Lower lobe of right lung (tissue), 2 donors: ENCODE measurements at regions not wholly inside any gene's neighbourhood (a gene's known extent, or its start where the extent isn't known, plus 50 kb on each side); places are given as distances from the start of the nearest gene placed in this dataset.

ENCODE experiments used
- ATAC-seq, 2 donors: fragments of 200-7000 bp; cut with Tn5 transposase; one replicate each; pipeline ENCODE4 v1.9.1; 2020 to 2022; ENCODE audit warnings: mild to moderate bottlenecking in 2 of 2, moderate library complexity in 2 of 2
- DNase-seq: peaks from one replicate; pipeline ENCODE4 v3.0.0-alpha.2; 2020
- H3K27ac ChIP-seq: fragments of 200-600 bp; one replicate; pipeline ENCODE4 v1.8.0; 2022
- H3K27me3 ChIP-seq: fragments of 200-600 bp; one replicate; pipeline ENCODE4 v1.8.0; 2022; ENCODE audit warnings: low read depth
- H3K36me3 ChIP-seq: fragments of 200-600 bp; one replicate; pipeline ENCODE4 v1.8.0; 2022; ENCODE audit warnings: mild to moderate bottlenecking
- H3K4me1 ChIP-seq: fragments of 200-600 bp; one replicate; pipeline ENCODE4 v1.8.0; 2022
- H3K4me3 ChIP-seq: fragments of 200-600 bp; one replicate; pipeline ENCODE4 v1.8.0; 2022; ENCODE audit warnings: mild to moderate bottlenecking
- H3K9me3 ChIP-seq: fragments of 200-600 bp; one replicate; pipeline ENCODE4 v1.8.0; 2022
- intact Hi-C: fragments of 100-400 bp; cut with DNase I; formaldehyde crosslinking; loops from one replicate; pipeline ENCODE4 v1.11.0; 2022
- TF ChIP-seq, protein P1 (sequence below): fragments of 200-600 bp; IDR thresholded peaks from one replicate; pipeline ENCODE4 v1.8.0; 2022; ENCODE audit warnings: antibody characterized with exemption, mild to moderate bottlenecking
- donor health status: DM: no; HTN: yes; CAD: no; lungs with severe emphysema.

DNA sequence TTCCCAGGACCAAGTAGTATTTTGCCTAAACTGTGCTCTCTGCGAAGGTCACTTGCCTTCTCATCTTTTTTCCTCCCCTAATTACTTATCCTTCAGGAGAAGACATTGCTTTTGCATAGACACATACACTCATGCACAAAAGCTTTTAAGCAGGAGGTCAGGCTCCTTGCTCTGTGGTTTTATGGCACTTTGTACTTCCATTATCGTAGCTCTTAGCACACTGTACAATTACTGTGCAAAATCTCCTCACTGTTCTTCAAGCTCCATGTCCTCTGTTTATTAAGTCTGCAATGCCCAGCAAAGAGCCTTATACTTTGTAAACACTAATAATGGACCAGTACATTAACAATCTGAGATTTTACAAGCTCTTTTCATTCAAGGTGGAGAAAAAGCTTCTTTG is 188.4 kb upstream of the GNPDA2 start:
- TF ChIP-seq, protein P1, sequence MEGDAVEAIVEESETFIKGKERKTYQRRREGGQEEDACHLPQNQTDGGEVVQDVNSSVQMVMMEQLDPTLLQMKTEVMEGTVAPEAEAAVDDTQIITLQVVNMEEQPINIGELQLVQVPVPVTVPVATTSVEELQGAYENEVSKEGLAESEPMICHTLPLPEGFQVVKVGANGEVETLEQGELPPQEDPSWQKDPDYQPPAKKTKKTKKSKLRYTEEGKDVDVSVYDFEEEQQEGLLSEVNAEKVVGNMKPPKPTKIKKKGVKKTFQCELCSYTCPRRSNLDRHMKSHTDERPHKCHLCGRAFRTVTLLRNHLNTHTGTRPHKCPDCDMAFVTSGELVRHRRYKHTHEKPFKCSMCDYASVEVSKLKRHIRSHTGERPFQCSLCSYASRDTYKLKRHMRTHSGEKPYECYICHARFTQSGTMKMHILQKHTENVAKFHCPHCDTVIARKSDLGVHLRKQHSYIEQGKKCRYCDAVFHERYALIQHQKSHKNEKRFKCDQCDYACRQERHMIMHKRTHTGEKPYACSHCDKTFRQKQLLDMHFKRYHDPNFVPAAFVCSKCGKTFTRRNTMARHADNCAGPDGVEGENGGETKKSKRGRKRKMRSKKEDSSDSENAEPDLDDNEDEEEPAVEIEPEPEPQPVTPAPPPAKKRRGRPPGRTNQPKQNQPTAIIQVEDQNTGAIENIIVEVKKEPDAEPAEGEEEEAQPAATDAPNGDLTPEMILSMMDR, result no peak
- no peaks in the 10 kb centered on the region for H3K4me1 ChIP-seq
- H3K4me3 ChIP-seq, result no peak overlapping the region
- H3K27ac ChIP-seq, result no peak overlapping the region
- intact Hi-C loops, result no loop called here
- H3K36me3 ChIP-seq, result no peaks in the 10 kb centered on the region
- H3K27me3 ChIP-seq, result no peaks in the 10 kb centered on the region
- H3K9me3 ChIP-seq, result no peaks in the 10 kb centered on the region
- DNase-seq (no peak), ATAC-seq (no peak)

DNA sequence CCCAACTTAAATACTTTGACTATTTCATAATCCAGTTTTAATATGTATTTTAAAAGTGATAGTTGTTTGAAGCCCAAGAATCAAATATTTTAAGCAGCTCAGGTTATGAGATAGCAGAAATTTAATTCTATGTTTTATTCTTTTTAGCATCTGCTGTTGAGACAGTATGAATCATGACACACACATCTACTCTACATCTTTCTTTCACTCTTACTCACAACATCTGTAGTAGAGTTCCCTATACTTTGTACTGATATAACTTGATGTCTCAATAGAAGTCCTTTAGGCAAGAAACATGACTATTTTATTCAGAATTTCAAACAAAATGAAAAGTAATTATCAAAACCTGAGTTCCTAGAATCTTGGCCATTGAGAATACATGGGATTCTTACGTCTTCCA is 187.9 kb upstream of the GNPDA2 start:
- Histone ChIP-seq H3K27me3 (no peaks in the 10 kb centered on the region), H3K27ac (no peak overlapping the region), H3K9me3 (no peaks in the 10 kb centered on the region), H3K36me3 (no peaks in the 10 kb centered on the region), H3K4me1 (no peaks in the 10 kb centered on the region), H3K4me3 (no peak overlapping the region)
- no peak for DNase-seq
- TF ChIP-seq, protein P1, result no peak
- intact Hi-C loops, result no loop called here
- no peak for ATAC-seq

DNA sequence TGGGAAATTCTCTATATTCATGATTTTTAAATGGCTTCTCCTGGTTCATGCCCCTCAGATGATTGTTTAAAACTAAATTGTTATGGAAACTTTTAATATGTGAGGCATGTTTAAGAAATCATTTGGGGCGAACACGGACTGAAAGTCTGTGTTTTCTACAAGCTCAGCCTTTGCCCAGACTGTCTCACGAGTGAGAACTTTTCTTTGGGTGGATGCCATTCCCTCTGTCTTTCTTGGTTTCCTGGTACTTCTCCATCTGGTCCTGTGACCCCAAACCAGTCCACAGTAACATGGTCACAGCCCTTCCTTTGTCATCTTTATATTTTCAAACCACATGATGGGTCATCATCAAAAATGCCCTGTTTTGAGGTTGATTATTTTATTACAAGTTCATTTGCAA is 186.6 kb upstream of the GNPDA2 start:
- Histone ChIP-seq H3K4me3 (no peak overlapping the region), H3K9me3 (no peaks in the 10 kb centered on the region), H3K36me3 (no peaks in the 10 kb centered on the region), H3K27ac (no peak overlapping the region), H3K4me1 (no peaks in the 10 kb centered on the region), H3K27me3 (no peaks in the 10 kb centered on the region)
- TF ChIP-seq, protein P1, result no peak
- DNase-seq (no peak), ATAC-seq (no peak)
- intact Hi-C loops, result no loop called here

DNA sequence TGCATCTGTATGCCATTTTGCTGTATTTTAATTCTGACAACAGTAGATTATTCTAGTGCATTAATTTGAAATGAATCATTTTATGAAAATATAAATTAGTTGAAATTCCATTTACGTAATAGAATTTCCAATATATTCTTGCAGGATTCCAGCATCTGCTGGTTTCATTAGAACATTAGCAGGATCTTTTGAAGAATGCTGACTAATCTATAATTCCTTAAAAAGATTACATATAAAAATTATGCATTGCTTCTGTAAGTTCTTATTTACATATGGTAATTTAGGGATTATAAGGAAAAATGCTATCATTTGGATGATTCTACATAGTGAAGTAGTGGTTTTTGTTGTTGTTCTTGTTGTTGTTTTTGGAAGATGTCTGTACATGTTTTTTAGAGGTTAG is 182.2 kb upstream of the GNPDA2 start:
- Histone ChIP-seq H3K9me3 (no peaks in the 10 kb centered on the region), H3K4me1 (no peaks in the 10 kb centered on the region), H3K36me3 (no peaks in the 10 kb centered on the region), H3K27me3 (no peaks in the 10 kb centered on the region), H3K4me3 (no peak overlapping the region), H3K27ac (no peak overlapping the region)
- ATAC-seq (no peak), DNase-seq (no peak)
- intact Hi-C loops, result no loop called here
- TF ChIP-seq, protein P1, result no peak

DNA sequence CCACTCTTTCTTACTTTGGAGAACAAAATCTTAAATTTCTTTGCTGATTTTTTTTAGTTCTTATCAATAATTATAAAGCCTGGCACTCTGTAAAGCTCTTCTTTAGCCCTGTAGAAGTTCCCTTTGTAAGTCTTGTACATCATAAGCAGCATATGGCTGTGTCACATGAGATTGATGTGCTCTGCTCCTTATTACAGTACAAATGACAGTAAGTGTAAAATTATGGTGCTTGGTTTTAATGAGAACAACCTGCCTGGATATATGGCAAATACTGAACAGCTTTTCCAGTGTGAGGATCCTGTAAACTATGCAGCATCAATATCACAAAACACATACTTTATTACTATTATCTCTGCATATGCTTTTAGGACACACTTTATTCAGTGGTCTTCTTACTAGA is 145.9 kb upstream of the GNPDA2 start:
- Histone ChIP-seq H3K27ac (no peak overlapping the region), H3K27me3 (no peaks in the 10 kb centered on the region), H3K9me3 (no peaks in the 10 kb centered on the region), H3K4me1 (no peaks in the 10 kb centered on the region), H3K4me3 (no peak overlapping the region), H3K36me3 (no peaks in the 10 kb centered on the region)
- intact Hi-C loops, result no loop called here
- ATAC-seq (no peak), DNase-seq (no peak)
- TF ChIP-seq, protein P1, result no peak

DNA sequence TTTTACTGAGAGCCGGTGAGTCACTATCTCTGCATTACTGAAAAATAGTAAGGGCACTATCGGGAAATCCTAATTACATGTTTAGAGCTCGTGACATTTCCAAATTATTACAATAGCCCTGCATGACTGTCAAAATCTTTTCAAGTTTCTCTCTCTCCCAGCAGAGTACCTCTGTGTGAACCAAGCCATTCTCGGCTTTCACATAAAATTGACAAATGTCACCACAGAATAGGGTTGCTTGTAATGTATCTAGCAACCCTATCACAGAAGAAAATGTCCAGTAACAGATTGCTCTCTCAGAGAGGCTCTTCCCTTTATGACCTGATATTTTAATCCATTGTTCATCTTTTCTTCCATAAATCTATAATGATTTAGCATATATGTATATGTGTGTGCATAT is 144.8 kb upstream of the GNPDA2 start:
- no peak overlapping the region for H3K27ac ChIP-seq
- H3K4me1 ChIP-seq, result no peaks in the 10 kb centered on the region
- no peaks in the 10 kb centered on the region for H3K36me3 ChIP-seq
- no peak for ATAC-seq
- no peak for DNase-seq
- no peaks in the 10 kb centered on the region for H3K27me3 ChIP-seq
- no peaks in the 10 kb centered on the region for H3K9me3 ChIP-seq
- intact Hi-C loops, result no loop called here
- H3K4me3 ChIP-seq, result no peak overlapping the region
- TF ChIP-seq, protein P1, result no peak
